ENCODE measurements at regions not wholly inside any gene's neighbourhood (a gene's known extent, or its start where the extent isn't known, plus 50 kb on each side); places are given as distances from the start of the nearest gene placed in this dataset.

DNA sequence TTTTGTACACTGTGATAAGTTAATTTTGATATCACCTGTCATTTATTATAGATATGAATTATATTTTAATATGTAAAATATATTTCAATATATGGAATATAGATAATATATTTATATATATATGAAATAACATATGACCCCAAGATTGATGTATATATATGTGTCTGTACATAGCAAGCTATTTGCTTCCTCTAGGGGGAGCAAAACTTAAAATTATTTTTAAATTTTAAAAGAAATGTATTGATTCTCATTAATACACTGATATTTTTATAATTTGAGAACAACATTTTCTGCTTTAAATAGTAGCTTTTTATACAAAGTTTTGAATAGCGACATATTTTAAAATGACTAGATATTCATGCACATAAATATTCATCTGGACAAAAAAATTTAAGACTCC is 272.0 kb downstream of the DMRTA1 start:
- TF ChIP-seq EZH2phosphoT487 (conservative IDR thresholded peaks at IDR 0.05; ENCODE audit: low read length): no peak
- TF ChIP-seq, protein P1, sequence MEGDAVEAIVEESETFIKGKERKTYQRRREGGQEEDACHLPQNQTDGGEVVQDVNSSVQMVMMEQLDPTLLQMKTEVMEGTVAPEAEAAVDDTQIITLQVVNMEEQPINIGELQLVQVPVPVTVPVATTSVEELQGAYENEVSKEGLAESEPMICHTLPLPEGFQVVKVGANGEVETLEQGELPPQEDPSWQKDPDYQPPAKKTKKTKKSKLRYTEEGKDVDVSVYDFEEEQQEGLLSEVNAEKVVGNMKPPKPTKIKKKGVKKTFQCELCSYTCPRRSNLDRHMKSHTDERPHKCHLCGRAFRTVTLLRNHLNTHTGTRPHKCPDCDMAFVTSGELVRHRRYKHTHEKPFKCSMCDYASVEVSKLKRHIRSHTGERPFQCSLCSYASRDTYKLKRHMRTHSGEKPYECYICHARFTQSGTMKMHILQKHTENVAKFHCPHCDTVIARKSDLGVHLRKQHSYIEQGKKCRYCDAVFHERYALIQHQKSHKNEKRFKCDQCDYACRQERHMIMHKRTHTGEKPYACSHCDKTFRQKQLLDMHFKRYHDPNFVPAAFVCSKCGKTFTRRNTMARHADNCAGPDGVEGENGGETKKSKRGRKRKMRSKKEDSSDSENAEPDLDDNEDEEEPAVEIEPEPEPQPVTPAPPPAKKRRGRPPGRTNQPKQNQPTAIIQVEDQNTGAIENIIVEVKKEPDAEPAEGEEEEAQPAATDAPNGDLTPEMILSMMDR (IDR thresholded peaks at IDR 0.05; ENCODE audit: insufficient read depth, low read length, poor library complexity, severe bottlenecking): no peak

All from SU-DHL-6 (cell line).